Fibroblast of mammary gland (primary cell): ENCODE measurements at regions not wholly inside any gene's neighbourhood (a gene's known extent, or its start where the extent isn't known, plus 50 kb on each side); places are given as distances from the start of the nearest gene placed in this dataset.
"Not testable (repeated sequence)": the region's sequence is repeated elsewhere in the genome, so short reads cannot be mapped to it uniquely, and the experiment has no call there.

ENCODE experiments used
- DNase-seq: peaks from one replicate; pipeline ENCODE4 v3.0.0-alpha.2; 2010; ENCODE audit warnings: low read depth
- H3K4me3 ChIP-seq: 2 replicates; pipeline ENCODE4 v1.5.1; 2011; ENCODE audit warnings: low read depth, mild to moderate bottlenecking, low read length, moderate library complexity; ENCODE audit not compliant: control insufficient read depth
- CTCF ChIP-seq: conservative IDR thresholded peaks from 2 replicates; pipeline ENCODE4 v1.5.1; 2011; ENCODE audit warnings: low read depth, low read length, inconsistent platforms; ENCODE audit not compliant: control insufficient read depth, insufficient read depth

- DNase-seq: no peak
- no peak for TF ChIP-seq CTCF
- no peak overlapping the region for H3K4me3 ChIP-seq
Observed at GRCh38 chr14:28152453-28153044, 614.0 kb upstream of the FOXG1 start.

- TF ChIP-seq CTCF: no peak
- no peak for DNase-seq
- H3K4me3 ChIP-seq: no peak overlapping the region
Observed at GRCh38 chr14:28157289-28157869, 609.2 kb upstream of the FOXG1 start.

DNA sequence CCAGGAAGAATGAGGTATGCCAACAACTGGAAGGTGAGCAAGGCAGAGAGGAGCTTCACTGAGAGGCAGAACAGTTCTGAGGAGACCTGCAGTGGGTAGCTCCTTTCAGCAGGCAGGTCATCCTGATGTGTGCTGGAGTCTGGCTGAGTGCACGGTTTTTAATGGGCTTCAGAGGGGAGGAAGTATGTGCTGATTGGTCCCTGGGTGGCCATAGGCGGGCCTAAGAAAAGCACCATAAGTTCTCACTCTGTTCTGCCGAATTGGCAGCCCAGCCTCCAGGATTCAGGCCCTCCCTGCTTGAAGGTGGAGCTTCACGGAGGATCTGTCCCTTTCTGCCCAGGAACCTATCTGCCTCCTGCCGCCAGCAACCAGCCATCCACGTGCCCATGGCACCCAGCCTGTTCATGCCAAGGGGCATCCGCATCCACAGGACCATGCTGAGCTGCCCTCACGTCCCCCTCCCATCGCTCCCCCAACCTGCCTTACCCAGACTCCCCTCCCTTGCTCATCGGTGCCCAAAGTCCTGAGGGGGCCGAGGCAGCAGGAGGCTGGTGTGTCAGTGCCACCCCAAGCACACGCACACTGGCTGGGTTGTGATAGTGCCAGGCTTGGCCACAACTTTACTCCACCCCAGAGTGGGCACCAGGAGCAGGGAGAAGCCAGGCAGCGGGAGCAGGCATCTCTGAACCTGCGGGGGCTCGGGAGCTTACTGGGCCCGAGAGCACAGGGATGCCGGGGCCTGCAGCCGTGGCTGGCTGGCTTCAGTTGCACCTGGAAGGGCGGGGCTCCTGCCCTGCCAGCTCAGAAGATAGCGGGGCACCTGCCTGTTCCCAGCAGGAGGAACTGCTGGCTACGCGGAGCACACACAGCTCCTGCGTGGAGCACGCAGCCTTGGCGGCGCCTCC, 608.4 kb upstream of the FOXG1 start:
- TF ChIP-seq CTCF: no peak
- H3K4me3 ChIP-seq: no peak overlapping the region
- DNase-seq: no peak

GRCh38 chr14:28161040-28161439, 605.5 kb upstream of the FOXG1 start:
- no peak for DNase-seq
- no peak for TF ChIP-seq CTCF
- H3K4me3 ChIP-seq: no peak overlapping the region

GRCh38 chr14:28163233-28163632, 603.4 kb upstream of the FOXG1 start:
- TF ChIP-seq CTCF: no peak
- no peak overlapping the region for H3K4me3 ChIP-seq

GRCh38 chr14:28163897-28164296, 602.7 kb upstream of the FOXG1 start:
- TF ChIP-seq CTCF: no peak
- no peak for DNase-seq
- no peak overlapping the region for H3K4me3 ChIP-seq

More at GRCh38 chr14:28163233-28163632, 603.4 kb upstream of the FOXG1 start:
- no peak for DNase-seq

GRCh38 chr14:28187902-28188830, 578.4 kb upstream of the FOXG1 start:
- not testable (repeated sequence) for H3K4me3 ChIP-seq, DNase-seq
